Hindlimb muscle (tissue), 1 donor: ENCODE measurements at regions not wholly inside any gene's neighbourhood (a gene's known extent, or its start where the extent isn't known, plus 50 kb on each side); places are given as distances from the start of the nearest gene placed in this dataset.
"Not testable (repeated sequence)": the region's sequence is repeated elsewhere in the genome, so short reads cannot be mapped to it uniquely, and the experiment has no call there.

Source experiments
- DNase-seq: peaks from one replicate; pipeline ENCODE4 v3.0.0-alpha.2; 2013

DNA sequence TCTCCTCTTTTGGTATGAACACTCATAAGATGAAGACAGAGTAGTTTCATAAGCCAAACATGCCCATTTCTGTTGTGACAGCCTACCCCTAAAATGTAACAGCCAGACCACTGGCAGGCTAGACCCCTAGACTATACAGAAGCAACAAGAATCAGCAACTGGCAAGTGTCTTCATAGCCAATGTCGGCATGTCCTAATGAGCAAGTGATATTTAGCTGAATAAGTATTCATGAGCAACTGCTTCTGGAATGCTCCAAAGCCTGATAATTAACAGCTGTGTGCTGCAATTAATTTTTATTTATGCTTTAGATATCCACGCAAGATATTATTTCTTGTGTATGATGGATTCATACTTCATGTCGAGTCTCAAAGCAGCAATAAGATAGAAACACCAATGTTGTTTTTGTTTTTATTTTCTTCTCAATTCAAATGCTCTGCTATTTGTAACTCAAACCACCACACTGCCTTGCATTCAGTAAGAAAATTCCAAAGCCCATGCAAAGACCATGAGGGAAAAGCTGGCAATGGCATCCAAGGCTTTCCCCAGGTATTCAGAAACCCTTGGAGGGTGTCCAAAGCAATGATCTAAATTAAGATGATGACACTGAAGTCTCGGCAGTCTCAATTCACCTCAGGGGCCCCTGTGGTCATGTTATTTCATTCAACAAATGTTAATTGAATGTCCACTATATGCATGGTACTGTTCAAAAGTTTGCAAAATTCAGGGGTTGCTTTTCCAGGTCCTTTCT, 167.7 kb upstream of the NECTIN3 start:
- no peak for DNase-seq

DNA sequence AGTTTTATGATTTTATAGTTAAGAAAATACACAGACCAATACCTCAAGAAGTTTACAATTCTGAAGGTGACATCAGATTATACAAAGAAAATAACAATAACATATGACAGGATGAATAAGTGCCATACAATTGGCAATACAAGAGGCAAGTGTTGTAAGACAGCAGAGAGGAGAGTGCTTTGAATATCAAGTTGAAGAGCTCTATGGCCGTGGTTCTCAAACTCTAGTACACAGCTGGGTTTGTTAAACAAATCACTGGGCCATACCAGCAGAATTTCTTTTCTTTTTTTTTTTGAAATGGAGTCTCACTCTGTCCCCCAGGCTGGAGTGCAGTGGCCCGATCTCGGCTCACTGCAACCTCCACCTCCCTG, 167.1 kb upstream of the NECTIN3 start:
- DNase-seq: no peak

DNA sequence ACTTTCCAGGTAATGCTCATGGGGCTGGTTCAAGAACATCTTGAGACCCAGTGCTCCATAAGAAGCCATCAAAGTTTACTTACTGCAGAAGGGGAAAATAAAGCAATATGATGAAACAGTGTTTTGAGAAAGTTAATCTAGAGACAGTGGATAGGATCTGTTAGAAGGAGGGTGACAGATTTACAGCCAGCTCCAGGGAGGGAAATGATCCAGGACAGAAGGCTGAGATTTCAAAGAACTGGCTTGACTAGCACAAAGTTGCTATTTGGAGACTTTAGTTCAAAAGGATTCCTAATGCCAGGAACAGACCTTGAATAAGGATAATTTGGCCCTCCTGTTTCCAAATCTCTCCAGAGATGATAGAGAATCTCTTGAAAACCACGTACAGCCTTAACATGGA, 166.5 kb upstream of the NECTIN3 start:
- no peak for DNase-seq

DNA sequence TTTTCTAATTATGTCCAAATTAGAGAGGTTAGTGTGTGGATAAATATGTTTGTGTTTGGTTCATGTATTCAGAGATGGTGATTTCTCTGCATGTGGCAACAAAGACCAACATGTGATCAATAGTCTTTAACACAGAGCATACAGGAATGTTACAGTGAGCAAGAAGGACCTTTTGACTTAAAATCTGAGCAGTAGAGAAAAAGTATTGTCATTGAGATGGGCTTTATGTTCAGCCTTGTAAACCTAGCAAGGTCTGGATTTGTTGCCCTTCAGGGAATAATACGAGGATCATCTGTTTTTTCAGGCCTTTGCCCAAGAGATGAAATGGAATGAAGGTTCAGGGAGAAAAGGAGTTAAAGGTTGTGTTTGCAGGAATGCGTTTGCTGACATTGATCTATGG, 161.8 kb upstream of the NECTIN3 start:
- DNase-seq: no peak

DNA sequence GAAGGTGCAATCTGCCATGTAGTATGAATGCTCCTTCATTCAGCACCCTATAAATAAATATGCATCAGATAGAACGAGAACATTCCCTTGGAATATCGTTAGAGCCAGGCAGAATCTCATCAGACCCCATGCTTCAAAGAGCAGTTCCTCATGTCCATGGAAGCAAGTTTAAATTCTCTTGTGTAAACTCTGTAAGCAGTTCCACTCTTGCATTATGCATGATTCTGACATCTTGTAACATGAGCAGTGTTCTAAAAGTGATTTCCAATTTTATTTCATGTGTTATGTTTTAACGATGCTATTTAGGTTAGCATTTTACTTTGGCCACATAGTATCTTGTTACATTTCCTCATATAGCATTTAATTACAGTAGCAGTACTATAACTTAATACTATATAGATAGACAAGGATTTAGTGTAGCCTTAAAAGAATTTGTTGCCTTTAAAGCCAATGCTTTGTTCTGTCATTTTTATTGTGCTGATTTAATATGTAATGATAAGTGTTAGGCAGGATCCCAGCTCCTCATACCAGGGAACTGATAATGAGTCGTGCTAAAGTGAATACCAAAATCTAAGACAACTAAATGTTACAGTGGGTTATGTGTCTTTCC, 161.2 kb upstream of the NECTIN3 start:
- no peak for DNase-seq

DNA sequence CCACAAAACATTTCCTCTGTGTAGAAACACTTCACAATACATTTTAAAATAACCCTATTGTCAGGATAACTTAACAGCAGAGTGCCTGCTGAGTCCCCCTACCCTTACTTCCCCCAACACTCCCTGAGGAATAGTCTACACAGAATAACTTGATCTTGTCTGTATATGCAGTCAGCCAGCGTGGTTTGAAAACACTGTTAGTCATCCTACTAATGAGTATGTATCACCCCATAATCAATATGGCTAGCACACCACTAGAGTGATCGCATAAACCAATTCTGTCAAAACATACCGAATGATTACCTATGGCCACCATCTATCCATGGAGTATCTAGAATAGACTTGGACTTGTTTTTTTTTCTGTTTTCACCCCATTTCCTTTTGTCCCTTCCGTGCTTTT, 152.7 kb upstream of the NECTIN3 start:
- DNase-seq: no peak

DNA sequence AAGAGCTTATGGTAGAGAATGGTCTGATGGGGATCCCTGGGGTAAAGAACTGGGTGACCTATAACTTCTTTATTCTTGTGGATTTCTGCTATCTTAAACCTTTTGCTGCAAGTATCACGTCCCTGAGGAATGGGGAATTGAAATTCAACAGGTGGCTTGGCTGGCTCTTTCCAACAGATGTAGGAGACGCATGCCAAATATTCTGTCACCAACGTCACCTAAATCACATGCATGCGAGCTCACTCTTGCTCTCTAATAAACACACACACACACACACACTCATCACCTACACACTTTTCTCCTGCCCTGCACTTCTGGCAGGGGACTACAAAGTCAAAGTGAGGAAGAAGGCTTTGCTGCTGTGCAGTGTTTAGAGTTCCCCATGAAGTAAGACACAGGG, 145.8 kb upstream of the NECTIN3 start:
- peak; percentile 29 for DNase-seq

DNA sequence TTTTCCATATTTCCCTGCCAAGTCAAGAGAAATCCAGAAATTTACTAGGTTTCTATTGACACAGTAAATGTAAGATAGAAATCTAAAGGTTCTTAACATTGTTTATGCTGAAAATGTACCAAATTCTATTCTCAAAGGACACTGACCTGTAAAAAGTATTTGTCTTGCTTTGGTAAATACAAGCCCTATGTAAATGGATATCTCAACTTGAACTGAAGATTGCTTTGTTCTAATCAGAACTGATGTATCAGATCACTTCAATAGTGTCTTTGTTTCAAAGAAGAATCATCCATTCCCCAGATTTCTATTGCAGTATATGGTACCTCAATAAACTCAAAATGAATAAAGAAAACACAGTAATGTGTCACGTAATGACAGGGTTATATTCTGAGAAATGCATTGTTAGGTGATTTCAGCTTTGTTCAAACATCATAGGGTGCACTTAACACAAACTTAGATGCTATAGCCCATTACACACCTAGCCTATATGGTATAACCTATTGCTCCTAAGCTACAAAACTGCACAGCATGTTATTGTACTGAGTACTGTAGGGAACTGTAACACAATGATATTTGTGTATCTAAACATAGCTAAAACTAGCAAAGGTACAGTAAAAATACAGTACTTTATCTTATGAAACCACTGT, 143.5 kb upstream of the NECTIN3 start:
- no peak for DNase-seq

DNA sequence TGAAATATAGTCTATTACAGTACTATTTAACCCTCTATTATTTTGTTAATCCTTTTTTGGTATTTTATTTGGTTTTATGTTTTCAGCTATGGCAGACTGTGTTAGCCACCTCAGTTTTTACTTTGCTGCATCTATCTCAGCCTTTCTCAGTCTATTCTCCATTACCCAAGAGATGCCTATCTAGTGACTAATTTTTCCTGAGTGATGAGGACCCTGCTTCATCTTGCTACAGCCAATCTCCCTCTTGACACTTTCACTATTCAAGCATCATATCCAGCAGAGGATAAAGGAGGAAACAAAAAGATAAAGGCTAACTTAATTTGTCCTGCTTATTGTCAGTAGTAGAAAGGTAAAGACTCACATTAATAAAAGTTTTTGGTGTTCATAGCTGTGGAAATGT, 141.8 kb upstream of the NECTIN3 start:
- DNase-seq: no peak

DNA sequence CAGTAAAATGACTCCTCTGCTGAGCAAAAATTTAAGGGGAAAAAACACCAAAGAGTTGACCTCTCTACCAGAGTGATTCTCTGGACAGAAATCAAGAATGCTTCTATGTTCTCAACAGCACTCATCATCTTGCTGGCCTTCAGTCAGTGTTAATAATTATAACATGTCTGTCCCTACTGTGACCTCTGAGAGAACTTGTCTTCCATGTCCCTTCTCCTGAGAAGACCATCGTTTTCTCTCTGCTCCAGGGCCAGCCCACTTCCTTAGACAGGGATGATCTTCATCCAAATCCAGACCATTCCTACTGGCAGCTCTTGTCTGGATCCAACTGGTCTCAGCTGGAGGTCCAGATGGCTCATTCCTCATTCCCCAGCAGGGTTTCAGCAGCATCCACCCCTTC, 139.0 kb upstream of the NECTIN3 start:
- DNase-seq: no peak

DNA sequence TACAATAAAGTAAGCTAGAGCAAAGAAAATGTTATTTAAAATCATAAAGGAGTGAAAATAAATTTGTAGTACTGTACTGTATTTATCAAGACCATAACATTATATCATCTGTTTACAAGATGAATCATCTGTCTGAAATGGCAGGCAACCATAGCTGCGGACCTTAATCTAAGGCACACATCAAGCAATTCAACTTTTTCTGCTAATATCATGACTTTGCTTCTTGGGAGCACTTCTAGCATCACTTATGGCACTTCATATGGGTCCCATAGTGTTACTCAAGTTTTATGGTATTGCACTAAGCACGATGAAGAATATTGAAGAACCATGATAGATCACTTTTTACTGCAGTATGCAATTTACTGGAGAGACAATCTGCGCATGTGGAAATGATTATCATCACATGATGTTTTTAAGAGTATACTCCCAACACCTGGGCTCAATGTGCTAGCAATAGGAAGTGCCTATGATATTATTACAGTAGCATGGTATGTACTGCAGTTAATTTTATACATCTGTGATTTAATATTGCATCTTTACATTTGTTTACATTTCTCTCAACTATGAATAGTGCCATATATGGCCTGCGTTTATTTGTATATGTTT, 137.7 kb upstream of the NECTIN3 start:
- no peak for DNase-seq

DNA sequence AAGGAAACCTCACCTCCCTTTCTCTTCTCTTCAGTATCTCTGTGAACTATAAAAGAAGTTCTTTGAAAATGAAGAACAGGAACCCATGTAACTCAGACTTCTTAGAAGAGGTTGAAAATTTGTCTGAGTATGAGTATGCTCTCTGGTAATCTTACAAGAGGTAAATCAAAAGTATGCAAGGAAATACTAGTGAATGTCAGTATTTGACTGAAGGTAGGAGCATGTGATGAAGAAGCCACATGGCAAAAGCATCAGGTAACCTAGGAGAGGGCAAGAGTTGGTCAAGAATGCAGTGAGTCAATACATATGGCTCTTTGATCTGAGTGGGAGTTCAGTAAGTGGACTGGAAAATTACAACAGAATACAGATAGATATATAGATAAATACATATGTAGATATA, 133.0 kb upstream of the NECTIN3 start:
- no peak for DNase-seq

DNA sequence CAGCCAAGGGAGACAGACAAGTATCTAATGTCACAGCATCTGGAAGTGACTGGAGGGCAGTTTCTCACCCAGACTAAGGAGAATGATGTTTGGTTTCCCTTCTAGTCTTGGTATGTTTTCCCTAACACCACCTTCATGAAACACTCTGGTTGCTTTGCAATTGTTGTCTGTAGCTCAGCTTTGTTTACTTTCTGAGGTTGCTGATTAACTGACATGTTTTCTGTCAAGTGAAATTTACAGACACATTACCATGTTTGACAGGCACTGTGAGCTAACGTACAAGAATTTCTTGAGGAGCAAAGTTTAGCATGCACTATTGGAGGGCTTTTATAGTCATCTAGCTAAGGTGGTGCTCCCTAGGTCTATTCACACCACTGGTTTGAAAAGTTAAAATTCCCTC, 131.6 kb upstream of the NECTIN3 start:
- no peak for DNase-seq

DNA sequence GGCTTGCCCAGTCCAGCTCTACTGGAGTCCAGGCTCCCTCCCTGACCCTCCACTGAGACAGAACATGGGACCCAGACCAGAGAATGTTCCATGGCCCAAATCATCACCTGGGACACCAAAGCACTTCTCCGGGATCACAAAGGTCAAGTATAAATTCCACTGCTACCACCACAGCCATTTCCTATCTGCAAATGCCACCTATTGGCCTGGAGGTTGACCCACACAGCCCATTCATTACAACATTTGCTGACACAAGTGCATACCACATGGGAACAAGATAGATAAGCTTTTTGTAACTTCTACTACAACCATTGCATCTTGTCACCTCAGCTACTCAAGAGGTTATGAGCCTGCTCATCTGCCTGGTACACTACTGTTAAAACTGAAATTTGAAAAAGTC, 126.8 kb upstream of the NECTIN3 start:
- no peak for DNase-seq

DNA sequence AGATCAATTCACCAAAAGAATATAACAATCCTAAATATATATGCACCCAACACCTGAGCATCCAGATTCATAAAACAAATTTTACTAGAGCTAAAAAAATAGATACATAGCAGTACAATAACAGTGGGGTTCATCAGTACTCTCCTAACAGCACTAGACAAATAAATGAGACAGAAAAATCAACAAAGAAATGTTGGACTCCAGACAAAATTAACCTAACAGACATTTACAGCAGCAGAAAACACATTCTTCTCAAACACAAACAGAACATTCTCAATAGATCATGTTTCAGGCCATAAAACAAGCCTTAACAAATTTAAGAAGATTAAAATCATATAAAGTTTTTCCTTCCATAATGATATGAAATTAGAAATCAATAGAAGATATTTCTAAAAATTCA, 124.8 kb upstream of the NECTIN3 start:
- no peak for DNase-seq

DNA sequence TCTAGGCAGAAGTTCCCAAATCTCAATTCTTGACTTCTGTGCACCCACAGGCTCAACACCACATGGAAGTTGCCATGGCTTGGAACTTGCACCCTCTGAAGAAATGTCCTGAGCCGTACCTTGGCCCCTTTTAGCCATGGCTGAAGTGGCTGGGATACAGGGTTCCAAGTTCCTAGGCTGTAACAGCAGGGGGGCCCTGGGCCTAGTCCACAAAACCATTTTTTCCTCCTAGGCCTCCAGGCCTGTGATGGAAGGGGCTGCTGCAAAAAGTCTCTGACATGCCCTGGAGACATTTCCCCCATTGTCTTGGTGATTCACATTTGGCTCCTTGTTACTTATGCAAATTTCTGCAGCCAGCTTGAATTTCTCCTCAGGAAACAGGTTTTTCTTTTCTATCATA, 122.4 kb upstream of the NECTIN3 start:
- not testable (repeated sequence) for DNase-seq

DNA sequence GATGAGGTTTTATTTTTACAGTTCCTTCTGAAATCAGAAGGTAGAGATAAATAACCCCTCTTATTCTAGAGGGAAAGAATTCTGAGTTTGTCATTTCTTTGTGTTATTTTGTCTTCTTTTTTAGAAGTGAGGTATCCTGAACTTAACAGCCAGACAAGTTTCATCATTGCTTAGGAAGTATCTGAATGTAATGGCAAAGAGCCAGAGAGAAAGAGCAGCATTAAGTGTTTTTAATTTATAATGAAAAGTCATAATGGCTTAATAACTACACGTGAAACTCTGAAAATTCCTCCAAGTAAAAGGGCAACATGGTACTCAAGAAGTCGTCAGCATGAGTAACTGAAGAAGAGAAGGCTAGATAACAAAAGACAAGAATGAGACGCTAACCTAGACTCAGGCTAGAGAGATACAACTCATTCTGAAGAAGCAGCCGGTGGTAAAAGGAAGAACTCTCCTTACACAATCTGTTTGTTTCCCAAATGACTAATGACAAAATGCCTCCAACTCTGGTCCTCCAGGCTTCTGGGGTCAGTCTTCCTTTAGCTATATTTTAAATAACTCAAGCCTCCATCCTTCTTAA, 116.2 kb upstream of the NECTIN3 start:
- no peak for DNase-seq

DNA sequence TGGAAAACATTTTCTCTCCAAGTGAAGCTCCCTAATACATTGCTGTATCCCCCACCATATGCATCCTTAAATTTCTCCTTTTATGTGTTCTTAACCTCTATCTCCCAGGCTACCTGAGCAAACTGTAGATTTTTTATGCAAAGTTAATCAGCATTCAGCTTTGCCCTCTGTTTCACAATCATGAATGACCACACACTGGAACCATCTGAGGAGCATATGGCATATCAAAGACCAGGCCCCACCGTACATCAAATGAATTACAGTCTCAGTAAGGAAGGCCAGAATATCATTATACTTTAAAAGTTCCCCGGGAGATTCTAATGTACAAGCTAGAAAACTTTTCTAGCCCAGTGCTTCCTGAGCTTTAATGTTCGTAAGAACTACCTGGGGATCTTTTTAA, 115.5 kb upstream of the NECTIN3 start:
- DNase-seq: no peak

DNA sequence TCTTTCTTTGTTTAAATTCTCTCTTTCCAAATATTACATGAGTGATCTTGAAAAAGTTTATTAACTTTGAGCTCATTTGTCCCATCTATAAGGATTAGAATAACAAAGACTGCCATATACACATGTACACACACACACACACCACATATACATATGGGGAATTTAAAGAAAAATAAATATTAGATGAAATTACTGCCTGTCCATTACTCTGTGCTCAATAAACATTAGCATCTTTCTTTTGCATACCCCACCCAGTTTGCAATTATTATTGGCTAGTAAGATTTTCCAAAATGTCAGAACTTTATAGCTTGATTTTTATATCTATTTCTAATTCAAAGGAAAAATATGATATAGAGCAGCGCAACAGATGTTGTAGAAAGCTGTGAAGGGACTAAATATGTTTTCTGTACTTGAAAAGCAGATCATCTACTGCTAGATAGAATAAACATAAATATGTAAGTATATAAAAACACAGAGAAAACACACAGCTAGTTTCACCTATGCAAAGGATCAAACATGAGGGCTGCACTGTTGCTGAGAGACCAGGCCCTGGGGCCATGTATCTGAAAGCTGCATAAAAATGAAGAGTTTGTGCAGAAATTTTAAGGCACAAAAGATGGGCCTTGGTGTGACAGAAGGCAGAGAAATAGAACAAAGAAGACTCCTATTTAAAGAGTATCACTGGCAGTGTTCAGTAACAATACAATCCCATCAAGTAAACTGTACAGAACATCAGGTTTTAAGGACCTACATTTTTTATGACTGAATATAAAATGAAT, 114.2 kb upstream of the NECTIN3 start:
- DNase-seq: no peak

DNA sequence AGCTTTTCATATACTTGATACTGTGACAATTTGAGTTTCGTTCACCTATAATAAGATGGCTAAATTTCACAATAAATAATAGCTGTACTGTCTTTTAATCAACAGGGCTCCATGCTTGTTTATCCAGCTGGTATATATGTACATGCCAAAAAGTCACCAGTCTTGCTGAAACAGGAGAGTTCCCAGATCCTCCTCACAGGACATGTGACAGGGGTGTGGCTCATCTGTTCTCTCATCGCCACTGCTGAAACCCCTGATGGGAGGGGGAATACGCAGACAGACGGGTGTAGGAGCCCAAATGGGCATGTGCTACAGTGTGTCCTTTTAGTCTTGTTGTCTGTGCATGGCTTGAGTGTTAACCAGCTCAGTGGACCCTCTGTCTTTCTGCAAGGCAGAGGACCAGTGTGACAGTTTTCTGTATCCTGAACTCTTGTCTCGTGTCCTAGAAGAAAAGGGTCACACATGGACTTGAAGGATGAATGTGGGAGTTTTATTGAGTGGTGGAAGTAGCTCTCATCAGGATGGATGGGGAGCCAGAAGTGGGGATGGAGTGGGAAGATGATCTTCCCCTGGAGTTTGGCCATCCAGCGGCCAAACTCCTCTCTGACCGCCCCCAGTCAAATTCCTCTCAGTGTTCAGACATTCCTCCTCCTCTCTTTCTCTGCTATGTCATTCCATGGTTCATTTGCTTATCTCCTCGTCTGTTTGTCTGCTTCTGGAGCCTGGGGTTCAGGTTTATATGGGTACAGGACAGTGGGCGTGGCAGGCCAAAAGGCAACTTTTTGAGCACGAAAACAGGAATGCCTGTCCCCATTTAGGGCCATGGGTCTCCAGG, 113.1 kb upstream of the NECTIN3 start:
- no peak for DNase-seq

DNA sequence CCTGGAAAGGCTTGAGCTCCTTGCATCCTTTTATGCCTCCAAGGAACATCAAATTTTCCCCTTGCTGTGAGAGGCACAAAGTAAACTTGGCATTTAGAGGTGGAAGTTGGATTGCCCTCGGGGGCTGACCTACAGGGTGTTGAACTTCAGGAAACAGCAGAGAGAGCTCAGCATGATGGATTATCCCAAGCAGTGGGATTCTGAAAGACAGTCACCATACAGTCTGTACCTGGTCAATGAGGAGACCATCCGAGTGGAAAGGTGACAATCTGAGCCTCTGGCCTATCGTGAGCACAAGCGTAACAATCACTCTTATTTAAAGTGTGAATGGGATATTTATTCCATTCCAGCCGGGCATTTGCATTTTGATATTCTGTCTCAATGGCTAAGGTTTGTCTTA, 105.6 kb upstream of the NECTIN3 start:
- DNase-seq: no peak
